Glutamatergic neuron (in vitro differentiated cells): ENCODE measurements at regions not wholly inside any gene's neighbourhood (a gene's known extent, or its start where the extent isn't known, plus 50 kb on each side); places are given as distances from the start of the nearest gene placed in this dataset.

Experiments used
- DNase-seq: peaks from one replicate; pipeline ENCODE4 v3.0.0; 2022
- H3K27ac Mint-ChIP-seq: one replicate; pipeline ENCODE4 v1.8.0; 2020; ENCODE audit warnings: mild to moderate bottlenecking, mixed read lengths, inconsistent platforms; ENCODE audit not compliant: unreplicated experiment
- H3K27me3 Mint-ChIP-seq: one replicate; pipeline ENCODE4 v1.8.0; 2020; ENCODE audit warnings: mild to moderate bottlenecking, moderate library complexity, mixed read lengths, inconsistent platforms; ENCODE audit not compliant: unreplicated experiment
- H3K36me3 Mint-ChIP-seq: one replicate; pipeline ENCODE4 v1.8.0; 2020; ENCODE audit warnings: mild to moderate bottlenecking, mixed read lengths, inconsistent platforms; ENCODE audit not compliant: unreplicated experiment
- H3K4me1 Mint-ChIP-seq: one replicate; pipeline ENCODE4 v1.8.0; 2020; ENCODE audit warnings: mild to moderate bottlenecking, low read depth, mixed read lengths, inconsistent platforms; ENCODE audit not compliant: unreplicated experiment
- H3K4me3 Mint-ChIP-seq: one replicate; pipeline ENCODE4 v1.8.0; 2020; ENCODE audit warnings: mild to moderate bottlenecking, mixed read lengths, inconsistent platforms; ENCODE audit not compliant: unreplicated experiment
- H3K9me3 Mint-ChIP-seq: one replicate; pipeline ENCODE4 v1.8.0; 2020; ENCODE audit warnings: mild to moderate bottlenecking, moderate library complexity, mixed read lengths, inconsistent platforms; ENCODE audit not compliant: unreplicated experiment
- CTCF ChIP-seq: fragments of 200-600 bp; sonication (generic); IDR thresholded peaks from one replicate; pipeline ENCODE4 v1.5.0; 2021; ENCODE audit not compliant: partially characterized antibody, unreplicated experiment

- DNase-seq: no peak
- no peaks in the 10 kb centered on the region for H3K36me3 Mint-ChIP-seq
- no peak for TF ChIP-seq CTCF
These were observed 391.0 kb upstream of the RGS6 start for GRCh38 chr14:71541271-71541670.

GRCh38 chr14:71541973-71542690 is 390.1 kb upstream of the RGS6 start:
- no peak for DNase-seq
- no peak for TF ChIP-seq CTCF
- no peaks in the 10 kb centered on the region for H3K9me3 Mint-ChIP-seq
- H3K4me1 Mint-ChIP-seq: no peaks in the 10 kb centered on the region
- H3K36me3 Mint-ChIP-seq: no peaks in the 10 kb centered on the region
- peaks cover 2% of the 10 kb centered on the region for H3K27me3 Mint-ChIP-seq
- H3K4me3 Mint-ChIP-seq: no peak overlapping the region
- H3K27ac Mint-ChIP-seq: no peak overlapping the region

More at GRCh38 chr14:71541271-71541670, 391.0 kb upstream of the RGS6 start:
- Mint-ChIP-seq H3K27ac (no peak overlapping the region), H3K4me3 (no peak overlapping the region), H3K9me3 (no peaks in the 10 kb centered on the region), H3K4me1 (no peaks in the 10 kb centered on the region), H3K27me3 (peaks cover 2% of the 10 kb centered on the region)

GRCh38 chr14:71549421-71550050 is 382.7 kb upstream of the RGS6 start:
- no peaks in the 10 kb centered on the region for H3K27me3 Mint-ChIP-seq
- no peak overlapping the region for H3K4me3 Mint-ChIP-seq
- H3K9me3 Mint-ChIP-seq: no peaks in the 10 kb centered on the region
- H3K36me3 Mint-ChIP-seq: no peaks in the 10 kb centered on the region
- no peak for TF ChIP-seq CTCF
- H3K27ac Mint-ChIP-seq: no peak overlapping the region
- DNase-seq: no peak
- H3K4me1 Mint-ChIP-seq: peaks cover 6% of the 10 kb centered on the region

GRCh38 chr14:71550367-71550766 is 381.9 kb upstream of the RGS6 start:
- Mint-ChIP-seq H3K27me3 (no peaks in the 10 kb centered on the region), H3K4me3 (no peak overlapping the region), H3K27ac (no peak overlapping the region), H3K4me1 (peaks cover 6% of the 10 kb centered on the region), H3K9me3 (no peaks in the 10 kb centered on the region), H3K36me3 (no peaks in the 10 kb centered on the region)
- TF ChIP-seq CTCF: no peak
- no peak for DNase-seq

GRCh38 chr14:71551291-71551950 is 380.8 kb upstream of the RGS6 start:
- Mint-ChIP-seq H3K27me3 (no peaks in the 10 kb centered on the region), H3K36me3 (no peaks in the 10 kb centered on the region), H3K9me3 (no peaks in the 10 kb centered on the region), H3K27ac (no peak overlapping the region), H3K4me3 (no peak overlapping the region), H3K4me1 (peaks cover 8% of the 10 kb centered on the region)
- no peak for TF ChIP-seq CTCF
- no peak for DNase-seq
